NCI-H1092 treated with DMSO at 0.1 percent for 48 hours (cell line): ENCODE measurements at regions not wholly inside any gene's neighbourhood (a gene's known extent, or its start where the extent isn't known, plus 50 kb on each side); places are given as distances from the start of the nearest gene placed in this dataset.
"Not testable (repeated sequence)": the region's sequence is repeated elsewhere in the genome, so short reads cannot be mapped to it uniquely, and the experiment has no call there.

Experiments used
- DNase-seq: peaks from one replicate; lab custom pipeline; 2025; lab: John Stamatoyannopoulos, UW

DNA sequence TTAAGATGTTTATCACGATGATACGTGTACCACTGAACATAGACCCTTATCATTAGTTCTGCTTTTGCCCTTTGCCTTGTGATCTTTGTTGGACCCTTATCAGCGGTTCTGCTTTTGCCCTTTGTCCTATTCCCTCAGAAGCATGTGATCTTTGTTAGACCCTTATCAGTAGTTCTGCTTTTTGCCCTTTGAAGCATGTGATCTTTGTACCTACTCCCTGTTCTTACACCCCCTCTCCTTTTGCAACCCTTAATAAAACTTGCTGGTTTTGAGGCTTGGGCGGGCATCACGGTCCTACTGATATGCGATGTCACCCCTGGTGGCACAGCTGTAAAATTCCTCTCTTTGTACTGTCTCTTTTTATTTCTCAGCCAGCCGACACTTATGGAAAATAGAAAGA lies 117.0 kb downstream of the SDHAF3 start:
- not testable (repeated sequence) for DNase-seq

DNA sequence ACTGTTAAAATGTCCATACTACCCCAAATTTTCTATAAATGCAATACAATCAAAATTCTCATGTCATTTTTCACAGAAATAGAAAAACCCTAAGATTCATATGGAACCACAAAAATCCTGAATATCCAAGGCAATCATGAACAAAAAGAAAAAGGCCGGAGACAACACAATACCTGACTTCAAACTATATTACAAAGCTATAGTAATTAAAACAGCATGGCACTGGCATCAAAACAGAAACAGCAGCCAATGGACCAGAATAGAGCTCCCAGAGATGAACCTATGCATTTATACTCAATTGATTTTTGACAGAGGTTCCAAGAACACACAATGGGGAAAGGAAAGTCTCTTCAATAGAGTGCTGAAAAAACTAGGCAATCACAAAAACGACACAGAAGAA lies 128.8 kb downstream of the SDHAF3 start:
- DNase-seq, result no peak

DNA sequence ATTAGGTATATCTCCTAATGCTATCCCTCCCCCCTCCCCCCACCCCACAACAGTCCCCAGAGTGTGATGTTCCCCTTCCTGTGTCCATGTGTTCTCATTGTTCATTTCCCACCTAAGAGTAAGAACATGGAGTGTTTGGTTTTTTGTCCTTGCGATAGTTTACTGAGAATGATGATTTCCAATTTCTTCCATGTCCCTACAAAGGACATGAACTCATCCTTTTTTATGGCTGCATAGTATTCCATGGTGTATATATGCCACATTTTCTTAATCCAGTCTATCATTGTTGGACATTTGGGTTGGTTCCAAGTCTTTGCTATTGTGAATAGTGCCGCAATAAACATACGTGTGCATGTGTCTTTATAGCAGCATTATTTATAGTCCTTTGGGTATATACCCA lies 140.7 kb downstream of the SDHAF3 start:
- DNase-seq, result not testable (repeated sequence)

DNA sequence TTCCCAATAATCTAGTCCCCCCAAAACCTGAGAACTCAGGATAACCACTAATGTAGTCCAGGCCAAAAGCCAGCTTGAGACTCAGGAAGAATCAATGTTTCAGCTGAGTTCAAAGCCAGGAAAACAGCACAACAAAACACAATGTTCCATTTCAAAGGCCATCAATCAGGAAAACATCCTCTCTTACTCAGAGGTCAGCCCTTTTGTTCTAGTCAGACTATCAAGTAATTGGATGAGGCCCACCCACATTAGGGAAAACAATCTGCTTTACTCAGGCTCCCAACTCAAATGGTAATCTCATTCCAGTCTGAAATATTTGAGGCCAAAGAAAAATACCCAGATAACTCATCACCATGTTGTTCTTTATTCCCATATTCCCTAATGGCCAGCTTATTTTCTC lies 152.2 kb downstream of the SDHAF3 start:
- DNase-seq, result no peak

DNA sequence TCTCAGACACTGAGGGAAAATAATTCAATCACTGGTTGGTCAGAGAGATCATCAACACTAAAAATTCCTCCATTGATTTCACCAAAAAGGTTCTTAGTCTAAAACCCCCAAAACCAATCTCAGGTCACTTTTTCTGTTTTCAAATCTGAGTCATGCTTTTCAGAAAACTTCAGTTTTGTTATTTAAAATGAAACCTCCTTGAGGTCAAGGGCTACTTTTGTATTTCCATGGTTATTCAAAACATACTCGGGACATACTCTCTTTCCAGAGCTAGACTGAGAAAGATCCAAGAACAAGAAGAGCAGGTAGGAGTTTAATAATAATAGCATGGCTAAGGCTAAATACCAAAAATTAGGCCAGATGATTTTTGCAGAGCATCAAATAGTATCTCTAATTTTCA lies 152.8 kb downstream of the SDHAF3 start:
- no peak for DNase-seq

DNA sequence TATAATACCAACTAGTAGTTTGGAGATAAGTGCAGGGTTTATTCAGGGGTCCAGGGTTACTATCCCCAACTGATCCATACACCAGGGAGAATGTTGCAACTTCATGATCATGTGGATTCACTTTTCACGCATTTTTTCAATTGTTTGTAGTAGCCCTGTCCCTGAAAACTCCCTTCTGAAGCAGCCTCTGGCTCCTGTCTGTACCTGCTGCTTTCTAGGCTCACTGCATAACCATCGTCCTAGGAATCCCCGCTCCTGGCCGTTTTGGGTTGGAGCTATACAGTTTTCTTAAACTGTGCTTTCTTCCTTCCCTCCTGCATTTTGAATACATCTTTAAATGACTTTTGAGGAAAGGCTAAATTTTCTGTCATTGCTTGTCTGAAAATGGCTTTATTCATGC lies 154.1 kb downstream of the SDHAF3 start:
- no peak for DNase-seq

DNA sequence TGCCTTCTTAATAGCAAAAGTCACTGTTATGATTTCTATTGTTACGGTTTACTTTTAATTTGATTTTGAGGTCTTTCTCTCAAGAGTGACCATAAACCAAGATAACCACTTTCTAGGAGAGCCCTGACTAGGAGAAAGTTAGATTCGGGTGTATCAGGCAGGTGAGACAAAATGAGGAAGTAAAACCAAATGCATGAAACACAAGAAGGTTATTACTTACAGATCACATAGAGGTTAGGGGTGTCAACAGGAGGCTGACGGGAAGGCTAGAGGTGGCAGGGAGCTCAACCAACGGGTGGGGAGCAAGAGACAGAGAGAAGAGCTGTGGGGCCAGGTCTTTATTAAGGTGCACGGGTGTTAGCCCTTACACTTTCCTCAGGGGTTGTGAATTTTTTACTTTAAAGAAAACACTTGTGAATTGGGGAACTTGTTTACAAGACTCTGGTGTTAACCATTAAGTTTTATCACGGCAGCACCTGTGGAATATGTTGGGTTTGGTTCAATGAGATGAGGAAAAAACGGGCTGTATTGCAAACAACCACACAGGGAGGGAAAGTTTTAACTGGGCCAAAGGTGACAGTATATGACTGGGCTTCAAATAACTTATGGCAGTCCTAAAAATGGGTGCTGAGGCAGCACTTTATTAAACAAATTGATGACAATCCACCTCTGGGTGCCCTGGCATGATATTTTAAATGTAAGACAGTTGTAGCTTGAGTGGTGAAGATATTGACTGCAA lies 154.9 kb downstream of the SDHAF3 start:
- DNase-seq, result no peak

DNA sequence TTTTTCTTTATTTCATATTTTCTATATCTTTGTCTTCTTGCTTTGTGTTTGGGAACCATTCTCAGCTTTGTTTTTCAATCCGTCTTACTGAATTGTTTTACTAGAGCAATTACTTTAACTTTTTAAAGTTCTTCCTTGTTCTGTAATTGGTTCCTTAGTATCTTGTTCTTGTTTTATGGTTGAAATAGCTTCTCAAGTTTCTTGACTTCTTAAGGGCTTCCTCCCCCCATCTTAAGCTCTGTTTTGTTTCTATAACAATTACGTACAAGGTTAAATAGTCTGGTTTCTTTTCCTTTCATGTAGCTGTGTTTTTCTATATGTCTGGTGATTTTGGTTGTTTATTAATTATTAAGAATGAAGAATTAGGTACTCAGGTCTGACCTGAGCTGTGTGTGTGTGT lies 158.0 kb downstream of the SDHAF3 start:
- no peak for DNase-seq

GRCh38 chr7:97280950-97281349 lies 163.5 kb downstream of the SDHAF3 start:
- no peak for DNase-seq

DNA sequence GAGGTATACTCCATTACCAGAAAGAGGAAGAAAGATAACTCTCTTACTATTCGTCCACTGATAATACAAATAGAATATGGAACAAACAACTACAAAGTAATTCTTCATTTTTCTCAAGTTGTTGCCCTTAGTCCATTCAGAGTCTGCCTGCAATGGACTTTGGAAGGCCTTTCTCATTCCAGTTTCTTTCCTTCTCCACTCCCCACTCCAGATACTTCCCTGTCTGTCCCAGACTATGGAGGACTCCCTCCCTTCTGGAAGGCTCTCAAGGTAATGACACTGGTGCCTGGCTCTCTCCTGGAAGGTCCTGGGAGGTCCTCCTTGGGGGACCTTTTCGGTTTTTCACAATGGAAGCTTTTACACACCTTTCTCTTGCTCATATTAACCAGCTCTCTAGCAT lies 167.8 kb downstream of the SDHAF3 start:
- DNase-seq, result no peak

DNA sequence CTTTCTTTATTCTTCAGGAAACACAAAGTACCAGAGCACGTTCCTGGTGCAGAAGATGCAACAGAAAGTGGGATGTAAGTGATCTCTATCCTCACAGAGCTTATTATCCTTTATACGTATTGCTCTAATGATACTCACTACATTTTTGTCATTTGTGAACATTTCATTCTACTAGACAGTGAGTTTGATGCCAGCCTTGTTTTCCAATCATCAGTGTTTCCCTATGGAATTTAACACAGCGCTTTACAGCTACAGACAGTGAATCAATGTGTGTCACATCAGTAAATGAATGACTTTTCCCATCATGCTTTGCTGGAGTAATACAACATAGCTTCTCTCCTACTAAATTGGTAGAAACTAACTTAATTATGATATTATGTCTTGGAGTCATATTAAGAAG lies 175.5 kb downstream of the SDHAF3 start:
- DNase-seq, result no peak

DNA sequence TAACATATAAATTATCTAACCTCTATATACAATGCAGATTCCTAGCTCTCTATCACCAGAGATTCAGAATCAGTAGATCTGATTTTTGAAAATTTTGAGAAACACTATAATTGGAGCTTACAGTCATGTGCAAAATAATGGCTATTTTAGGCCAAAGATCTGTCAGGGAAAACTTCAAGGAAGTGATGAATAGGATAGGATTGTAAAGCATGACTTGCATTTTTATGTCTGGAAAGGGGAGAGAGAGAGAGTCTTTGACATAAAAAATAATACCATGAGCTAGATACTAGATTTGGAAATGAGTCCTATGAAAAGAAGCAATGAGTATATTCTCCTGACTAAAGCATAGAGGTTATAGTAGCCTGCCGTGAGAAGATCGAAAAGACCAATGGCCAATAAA lies 181.1 kb downstream of the SDHAF3 start:
- DNase-seq, result no peak

DNA sequence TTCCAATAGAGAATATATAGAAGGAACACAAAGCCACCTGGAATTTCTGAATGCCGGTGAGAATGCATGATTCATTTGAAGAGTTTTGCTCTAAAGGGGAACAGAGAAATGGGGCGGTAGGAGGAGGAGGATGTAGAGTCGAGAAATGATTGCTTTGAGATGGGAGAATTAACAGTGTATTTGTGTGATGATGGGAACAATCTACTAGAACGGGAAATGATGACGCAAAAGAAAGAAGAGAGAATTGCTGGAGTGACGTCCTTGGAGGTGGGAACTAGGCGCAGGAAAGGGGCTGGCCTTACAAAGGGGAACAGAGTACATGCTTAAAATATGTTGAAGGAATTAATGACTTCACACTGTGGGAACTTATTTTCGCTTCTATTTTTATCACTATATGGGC lies 188.1 kb downstream of the SDHAF3 start:
- DNase-seq, result no peak

GRCh38 chr7:97307521-97308108 lies 190.1 kb downstream of the SDHAF3 start:
- DNase-seq, result no peak

GRCh38 chr7:97313900-97314299 lies 196.4 kb downstream of the SDHAF3 start:
- DNase-seq, result no peak

GRCh38 chr7:97317575-97317974 lies 200.1 kb downstream of the SDHAF3 start:
- DNase-seq, result no peak

DNA sequence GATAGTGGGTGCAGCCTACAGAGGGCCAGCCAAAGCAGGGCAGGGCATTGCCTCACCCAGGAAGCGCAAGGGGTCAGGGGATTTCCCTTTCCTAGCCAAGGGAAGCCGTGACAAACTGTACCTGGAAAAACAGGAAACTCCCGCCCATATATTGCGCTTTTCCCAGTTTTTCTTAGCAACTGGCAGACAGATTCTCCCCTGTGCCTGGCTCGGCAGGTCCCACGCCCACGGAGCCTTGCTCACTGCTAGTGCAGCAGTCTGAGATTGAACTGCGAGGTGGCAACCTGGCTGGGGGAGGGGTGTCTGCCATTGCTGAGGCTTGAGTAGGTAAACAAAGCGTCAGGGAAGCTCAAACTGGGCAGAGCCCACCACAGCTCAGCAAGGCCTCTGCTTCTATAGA lies 212.4 kb downstream of the SDHAF3 start:
- not testable (repeated sequence) for DNase-seq

DNA sequence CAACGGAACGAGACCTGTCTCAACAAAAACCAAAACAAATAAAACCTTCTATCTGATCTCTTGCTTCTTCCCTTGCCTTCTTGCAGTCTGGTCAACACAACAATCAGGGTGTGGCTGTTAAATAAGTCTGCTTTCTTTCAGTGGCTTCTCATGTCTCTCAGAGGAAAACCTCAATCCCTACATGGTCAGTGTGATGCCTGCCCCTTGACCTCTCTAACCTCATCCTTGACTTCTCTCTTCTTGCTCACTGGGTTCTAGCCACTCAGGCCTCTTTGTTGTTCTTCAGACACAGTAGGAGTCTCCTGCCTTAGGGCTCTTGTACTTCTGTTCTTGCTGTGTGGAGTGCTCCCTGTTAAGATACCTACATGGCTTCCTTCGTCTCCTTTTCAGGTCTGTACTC lies 220.4 kb downstream of the SDHAF3 start:
- no peak for DNase-seq

DNA sequence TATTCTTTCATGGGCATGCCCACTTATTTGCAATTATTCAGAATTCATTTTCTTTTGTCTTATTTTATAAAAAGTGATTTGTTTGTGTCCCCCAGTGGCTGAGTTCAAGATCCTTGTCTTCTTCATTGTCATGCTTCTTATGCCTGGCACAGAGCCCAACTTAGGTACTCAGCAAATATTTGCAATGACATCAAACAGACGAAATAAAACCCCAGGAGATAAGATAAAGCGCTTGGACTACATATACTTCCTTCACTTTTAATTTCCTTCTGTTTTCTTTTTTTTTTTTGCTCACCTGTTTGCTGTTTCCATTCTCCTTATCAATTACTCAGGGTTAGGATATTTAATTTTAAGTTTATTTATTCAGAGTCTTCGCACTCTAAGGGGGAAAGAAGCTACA lies 225.0 kb downstream of the SDHAF3 start:
- DNase-seq, result peak; percentile 20

DNA sequence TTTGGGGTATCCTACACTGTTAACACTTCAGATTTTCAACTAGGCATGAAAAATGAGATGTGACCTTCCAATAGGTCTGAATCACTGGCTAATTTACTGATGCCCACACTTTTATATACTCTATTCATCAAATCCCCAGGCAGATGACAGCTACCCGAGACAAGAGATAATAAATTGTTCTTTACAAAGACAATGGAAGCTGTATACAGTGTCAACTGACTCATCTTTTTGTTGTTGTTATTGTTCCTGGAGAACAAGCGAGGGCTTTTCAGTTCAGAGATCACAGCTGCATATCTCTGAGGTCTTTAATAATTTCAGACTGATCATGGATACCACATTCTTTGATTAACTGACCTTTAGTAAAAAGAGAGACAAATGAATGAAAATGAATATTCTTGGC lies 228.9 kb downstream of the SDHAF3 start:
- DNase-seq, result no peak

DNA sequence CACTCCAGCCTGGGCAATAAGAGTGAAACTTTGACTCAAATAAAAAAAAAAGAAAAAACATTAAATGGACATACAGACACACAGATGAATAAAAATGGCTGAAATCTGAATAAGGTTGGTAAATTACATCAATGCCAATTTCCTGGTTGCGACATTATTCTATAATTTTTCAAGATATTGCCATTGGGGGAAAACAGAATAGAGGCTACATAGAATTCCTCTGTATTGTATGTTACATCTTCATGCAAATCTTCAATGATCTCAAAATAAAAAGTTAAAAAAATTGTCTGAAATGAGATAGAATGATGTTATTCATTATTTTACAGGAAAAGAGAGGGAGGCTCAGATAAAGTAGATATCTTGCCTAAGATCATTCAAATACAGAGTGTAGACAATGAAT lies 234.0 kb downstream of the SDHAF3 start:
- DNase-seq, result no peak

DNA sequence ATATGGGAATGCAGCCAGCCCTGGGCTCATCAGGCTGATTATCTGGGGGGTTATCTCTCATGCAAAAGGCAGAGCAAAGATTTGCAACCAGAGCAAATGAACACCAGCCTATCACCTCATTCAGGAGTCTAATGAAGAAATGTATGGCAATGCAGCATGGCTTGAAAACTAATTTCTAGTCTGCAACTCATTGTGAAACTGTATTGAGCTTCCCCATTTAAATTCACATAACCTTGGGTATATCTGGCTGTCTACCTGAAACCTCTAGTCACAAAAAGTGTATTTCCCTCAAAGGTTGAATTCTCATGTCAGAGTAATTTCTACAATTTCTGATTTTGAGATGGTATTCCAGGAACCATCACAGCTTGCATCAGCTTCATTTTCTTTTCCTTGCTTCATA lies 240.0 kb downstream of the SDHAF3 start:
- no peak for DNase-seq

DNA sequence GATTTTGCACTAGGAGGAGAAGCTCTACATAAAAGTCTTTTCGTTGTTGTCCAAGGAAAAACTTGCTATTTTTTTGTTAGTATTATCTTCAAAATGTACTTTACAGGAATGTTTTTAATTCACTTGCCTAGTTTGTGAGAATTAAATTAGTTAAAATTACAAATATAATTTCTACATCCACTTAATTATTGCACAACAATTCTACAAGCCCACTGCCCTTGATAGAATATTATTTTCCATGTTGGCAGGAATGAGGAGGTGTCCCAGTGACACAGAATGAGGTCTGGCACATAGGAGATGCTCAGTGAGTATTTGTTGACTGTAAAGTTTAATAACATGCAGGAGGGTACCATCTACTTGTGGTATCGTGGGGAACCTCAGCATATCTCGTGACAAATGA lies 255.4 kb downstream of the SDHAF3 start:
- no peak for DNase-seq

- no peak for DNase-seq
These were observed 256.2 kb downstream of the SDHAF3 start for GRCh38 chr7:97373736-97374135.
